Ishikawa (cell line): ENCODE measurements at regions not wholly inside any gene's neighbourhood (a gene's known extent, or its start where the extent isn't known, plus 50 kb on each side); places are given as distances from the start of the nearest gene placed in this dataset.

Experiments used
- EP300 ChIP-seq: IDR thresholded peaks from 2 replicates; pipeline ENCODE4 v1.6.1; 2012; ENCODE audit warnings: borderline replicate concordance
- FOXM1 ChIP-seq: IDR thresholded peaks from 2 replicates; pipeline ENCODE4 v1.6.1; 2012; ENCODE audit warnings: low read depth, borderline replicate concordance
- RAD21 ChIP-seq: IDR thresholded peaks from 2 replicates; pipeline ENCODE4 v1.6.1; 2012; ENCODE audit warnings: low read depth
- TAF1 ChIP-seq: IDR thresholded peaks from 2 replicates; pipeline ENCODE4 v1.6.1; 2012; ENCODE audit warnings: low read depth, mild to moderate bottlenecking
- YY1 ChIP-seq: IDR thresholded peaks from 2 replicates; pipeline ENCODE4 v1.6.1; 2012; ENCODE audit warnings: low read depth
- ZBTB7A ChIP-seq: IDR thresholded peaks from 2 replicates; pipeline ENCODE4 v1.6.1; 2012; ENCODE audit warnings: low read depth
- TF ChIP-seq, protein P1 (sequence below): IDR thresholded peaks from 2 replicates; pipeline ENCODE4 v1.6.1; 2012; ENCODE audit warnings: low read depth, mild to moderate bottlenecking
- TF ChIP-seq, protein P2 (sequence below): IDR thresholded peaks from 2 replicates; pipeline ENCODE4 v1.6.1; 2012
- TF ChIP-seq, protein P3 (sequence below): IDR thresholded peaks from 2 replicates; pipeline ENCODE4 v1.6.1; 2012

DNA sequence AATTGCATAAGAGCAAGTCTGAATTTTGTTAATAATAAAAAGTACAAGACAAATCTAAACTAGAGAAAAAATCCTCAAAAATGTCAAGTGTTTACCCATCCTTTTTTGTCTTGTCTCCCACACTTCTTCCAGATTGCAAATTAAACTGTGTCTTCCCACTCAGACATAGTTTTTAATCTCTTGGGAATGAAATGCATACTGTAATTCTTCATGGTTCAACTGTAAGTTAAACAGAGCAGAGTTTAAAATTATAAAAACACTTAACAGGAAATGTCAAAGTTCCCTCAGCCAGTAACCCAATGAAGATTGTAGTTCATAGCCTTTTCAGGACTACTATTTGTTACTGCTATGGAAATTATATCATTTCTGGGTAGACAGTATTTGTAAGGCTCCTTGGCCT is 171.8 kb downstream of the UBE2E3 start:
- TF ChIP-seq RAD21 = no peak
- no peak for TF ChIP-seq EP300
- no peak for TF ChIP-seq TAF1
- TF ChIP-seq FOXM1 = no peak
- TF ChIP-seq, protein P1, sequence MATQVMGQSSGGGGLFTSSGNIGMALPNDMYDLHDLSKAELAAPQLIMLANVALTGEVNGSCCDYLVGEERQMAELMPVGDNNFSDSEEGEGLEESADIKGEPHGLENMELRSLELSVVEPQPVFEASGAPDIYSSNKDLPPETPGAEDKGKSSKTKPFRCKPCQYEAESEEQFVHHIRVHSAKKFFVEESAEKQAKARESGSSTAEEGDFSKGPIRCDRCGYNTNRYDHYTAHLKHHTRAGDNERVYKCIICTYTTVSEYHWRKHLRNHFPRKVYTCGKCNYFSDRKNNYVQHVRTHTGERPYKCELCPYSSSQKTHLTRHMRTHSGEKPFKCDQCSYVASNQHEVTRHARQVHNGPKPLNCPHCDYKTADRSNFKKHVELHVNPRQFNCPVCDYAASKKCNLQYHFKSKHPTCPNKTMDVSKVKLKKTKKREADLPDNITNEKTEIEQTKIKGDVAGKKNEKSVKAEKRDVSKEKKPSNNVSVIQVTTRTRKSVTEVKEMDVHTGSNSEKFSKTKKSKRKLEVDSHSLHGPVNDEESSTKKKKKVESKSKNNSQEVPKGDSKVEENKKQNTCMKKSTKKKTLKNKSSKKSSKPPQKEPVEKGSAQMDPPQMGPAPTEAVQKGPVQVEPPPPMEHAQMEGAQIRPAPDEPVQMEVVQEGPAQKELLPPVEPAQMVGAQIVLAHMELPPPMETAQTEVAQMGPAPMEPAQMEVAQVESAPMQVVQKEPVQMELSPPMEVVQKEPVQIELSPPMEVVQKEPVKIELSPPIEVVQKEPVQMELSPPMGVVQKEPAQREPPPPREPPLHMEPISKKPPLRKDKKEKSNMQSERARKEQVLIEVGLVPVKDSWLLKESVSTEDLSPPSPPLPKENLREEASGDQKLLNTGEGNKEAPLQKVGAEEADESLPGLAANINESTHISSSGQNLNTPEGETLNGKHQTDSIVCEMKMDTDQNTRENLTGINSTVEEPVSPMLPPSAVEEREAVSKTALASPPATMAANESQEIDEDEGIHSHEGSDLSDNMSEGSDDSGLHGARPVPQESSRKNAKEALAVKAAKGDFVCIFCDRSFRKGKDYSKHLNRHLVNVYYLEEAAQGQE = no peak
- no peak for TF ChIP-seq YY1
- no peak for TF ChIP-seq ZBTB7A
- TF ChIP-seq, protein P2, sequence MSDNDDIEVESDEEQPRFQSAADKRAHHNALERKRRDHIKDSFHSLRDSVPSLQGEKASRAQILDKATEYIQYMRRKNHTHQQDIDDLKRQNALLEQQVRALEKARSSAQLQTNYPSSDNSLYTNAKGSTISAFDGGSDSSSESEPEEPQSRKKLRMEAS = no peak
- TF ChIP-seq, protein P3, sequence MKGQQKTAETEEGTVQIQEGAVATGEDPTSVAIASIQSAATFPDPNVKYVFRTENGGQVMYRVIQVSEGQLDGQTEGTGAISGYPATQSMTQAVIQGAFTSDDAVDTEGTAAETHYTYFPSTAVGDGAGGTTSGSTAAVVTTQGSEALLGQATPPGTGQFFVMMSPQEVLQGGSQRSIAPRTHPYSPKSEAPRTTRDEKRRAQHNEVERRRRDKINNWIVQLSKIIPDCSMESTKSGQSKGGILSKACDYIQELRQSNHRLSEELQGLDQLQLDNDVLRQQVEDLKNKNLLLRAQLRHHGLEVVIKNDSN = no peak
